ENCODE measurements at regions not wholly inside any gene's neighbourhood (a gene's known extent, or its start where the extent isn't known, plus 50 kb on each side); places are given as distances from the start of the nearest gene placed in this dataset.

DNA sequence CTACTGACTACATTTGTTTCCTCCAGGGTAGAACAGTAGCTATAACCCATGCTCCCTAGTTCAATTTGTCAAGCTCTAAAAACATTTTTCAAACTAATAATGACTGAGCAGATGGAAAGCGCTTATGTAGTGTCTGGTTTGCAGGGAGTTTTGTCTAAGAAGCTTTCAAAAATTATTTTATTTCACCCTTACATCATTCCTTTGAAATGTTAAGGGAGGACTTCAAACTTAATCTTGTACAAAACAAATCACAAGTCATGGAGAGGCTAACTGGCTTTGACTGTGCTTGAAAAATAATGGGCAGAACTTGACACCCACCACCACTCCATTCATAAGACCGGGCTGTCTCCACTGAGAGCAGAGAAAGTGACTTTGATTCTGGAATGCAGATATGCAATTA, 153.4 kb upstream of the QRFPR start (continued):
- TF ChIP-seq, protein P1, sequence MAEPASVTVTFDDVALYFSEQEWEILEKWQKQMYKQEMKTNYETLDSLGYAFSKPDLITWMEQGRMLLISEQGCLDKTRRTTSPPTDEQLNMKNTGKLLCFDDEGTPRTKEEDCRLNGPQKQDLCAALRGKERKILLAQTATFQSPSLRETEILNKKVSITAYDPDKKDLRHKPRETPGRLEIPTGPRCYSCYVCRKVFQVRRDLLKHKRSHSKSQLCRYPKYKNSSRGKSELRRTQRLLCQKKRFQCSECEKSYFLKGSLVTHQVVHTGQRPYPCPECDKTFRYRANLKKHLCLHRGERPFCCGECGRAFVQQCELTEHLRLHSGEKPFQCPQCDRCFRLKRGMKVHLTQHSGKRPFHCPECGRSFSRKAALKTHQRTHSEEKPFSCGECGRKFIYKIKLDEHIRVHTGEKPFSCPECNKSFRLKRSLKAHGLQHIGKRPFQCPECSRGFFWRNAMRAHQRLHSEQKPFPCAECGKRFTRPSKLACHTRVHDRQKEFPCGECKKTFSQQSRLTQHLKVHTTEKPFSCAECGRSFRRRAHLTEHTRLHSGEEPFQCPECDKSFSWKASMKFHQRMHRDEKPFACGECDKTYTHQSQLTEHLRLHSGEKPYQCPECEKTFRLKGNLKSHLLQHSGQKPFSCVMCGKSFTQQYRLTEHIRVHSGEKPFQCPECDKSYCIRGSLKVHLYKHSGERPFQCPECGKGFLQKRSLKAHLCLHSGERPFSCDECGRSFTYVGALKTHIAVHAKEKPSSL (CRISPR knock-in tag; conservative IDR thresholded peaks at IDR 0.05), result no peak
- TF ChIP-seq, protein P2, sequence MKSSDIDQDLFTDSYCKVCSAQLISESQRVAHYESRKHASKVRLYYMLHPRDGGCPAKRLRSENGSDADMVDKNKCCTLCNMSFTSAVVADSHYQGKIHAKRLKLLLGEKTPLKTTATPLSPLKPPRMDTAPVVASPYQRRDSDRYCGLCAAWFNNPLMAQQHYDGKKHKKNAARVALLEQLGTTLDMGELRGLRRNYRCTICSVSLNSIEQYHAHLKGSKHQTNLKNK (CRISPR knock-in tag; IDR thresholded peaks at IDR 0.05), result no peak
- no peak for TF ChIP-seq RELA (CRISPR knock-in tag; IDR thresholded peaks at IDR 0.05; ENCODE audit: borderline replicate concordance)

DNA sequence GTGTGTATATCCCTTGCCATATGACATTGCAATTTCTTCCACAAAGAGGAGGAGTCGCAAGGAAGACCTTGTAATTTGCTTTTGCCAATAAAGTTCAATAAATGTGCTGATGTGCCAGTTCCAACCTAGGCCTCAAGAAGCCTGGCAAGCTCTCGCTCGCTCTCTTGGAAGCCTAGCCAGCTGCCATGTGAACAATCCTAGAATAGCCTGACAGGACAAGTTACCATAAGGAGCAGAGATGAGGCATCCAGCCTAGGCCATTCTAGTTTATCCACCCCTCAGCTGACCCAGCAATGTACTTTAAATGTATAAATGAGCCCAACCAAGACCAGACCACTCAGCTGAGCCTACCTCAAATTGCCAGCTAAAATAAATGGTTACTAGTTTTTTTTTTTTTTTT, 145.7 kb upstream of the QRFPR start:
- H3K27me3 Mint-ChIP-seq (ENCODE audit: low read depth), result no peaks in the 10 kb centered on the region
- POLR2A ChIA-PET, result interaction anchor here (1.0 kb wide), 1 partner anchor 10 kb away, joined by 3 read pairs; no protein-coding TSS in a partner anchor
- DNase-seq (ENCODE audit: low spot score) (no peak), ATAC-seq (no peak)
- H3K9me3 Mint-ChIP-seq, result peaks cover 4% of the 10 kb centered on the region; the same call in 1 of the 2 replicates
- H3K36me3 Mint-ChIP-seq, result no peaks in the 10 kb centered on the region
- no peak overlapping the region for H3K27ac Mint-ChIP-seq
- peaks cover 8% of the 10 kb centered on the region; the same call in 1 of the 2 replicates for H3K4me1 Mint-ChIP-seq
- H3K4me3 Mint-ChIP-seq, result no peak overlapping the region
- CTCF ChIA-PET, result interaction anchor here (0.6 kb wide), 1 partner anchor 12 kb away, joined by 3 read pairs; no protein-coding TSS in a partner anchor
- TF ChIP-seq NFE2L1 (CRISPR knock-in tag; IDR thresholded peaks at IDR 0.05), result no peak
- TF ChIP-seq CBFB (CRISPR knock-in tag; IDR thresholded peaks at IDR 0.05; ENCODE audit: low read depth), result no peak
- TF ChIP-seq, protein P3, sequence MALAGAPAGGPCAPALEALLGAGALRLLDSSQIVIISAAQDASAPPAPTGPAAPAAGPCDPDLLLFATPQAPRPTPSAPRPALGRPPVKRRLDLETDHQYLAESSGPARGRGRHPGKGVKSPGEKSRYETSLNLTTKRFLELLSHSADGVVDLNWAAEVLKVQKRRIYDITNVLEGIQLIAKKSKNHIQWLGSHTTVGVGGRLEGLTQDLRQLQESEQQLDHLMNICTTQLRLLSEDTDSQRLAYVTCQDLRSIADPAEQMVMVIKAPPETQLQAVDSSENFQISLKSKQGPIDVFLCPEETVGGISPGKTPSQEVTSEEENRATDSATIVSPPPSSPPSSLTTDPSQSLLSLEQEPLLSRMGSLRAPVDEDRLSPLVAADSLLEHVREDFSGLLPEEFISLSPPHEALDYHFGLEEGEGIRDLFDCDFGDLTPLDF (CRISPR knock-in tag; IDR thresholded peaks at IDR 0.05), result no peak
- TF ChIP-seq NFYB (CRISPR knock-in tag; conservative IDR thresholded peaks at IDR 0.05; ENCODE audit: low read depth), result no peak
- TF ChIP-seq, protein P4, sequence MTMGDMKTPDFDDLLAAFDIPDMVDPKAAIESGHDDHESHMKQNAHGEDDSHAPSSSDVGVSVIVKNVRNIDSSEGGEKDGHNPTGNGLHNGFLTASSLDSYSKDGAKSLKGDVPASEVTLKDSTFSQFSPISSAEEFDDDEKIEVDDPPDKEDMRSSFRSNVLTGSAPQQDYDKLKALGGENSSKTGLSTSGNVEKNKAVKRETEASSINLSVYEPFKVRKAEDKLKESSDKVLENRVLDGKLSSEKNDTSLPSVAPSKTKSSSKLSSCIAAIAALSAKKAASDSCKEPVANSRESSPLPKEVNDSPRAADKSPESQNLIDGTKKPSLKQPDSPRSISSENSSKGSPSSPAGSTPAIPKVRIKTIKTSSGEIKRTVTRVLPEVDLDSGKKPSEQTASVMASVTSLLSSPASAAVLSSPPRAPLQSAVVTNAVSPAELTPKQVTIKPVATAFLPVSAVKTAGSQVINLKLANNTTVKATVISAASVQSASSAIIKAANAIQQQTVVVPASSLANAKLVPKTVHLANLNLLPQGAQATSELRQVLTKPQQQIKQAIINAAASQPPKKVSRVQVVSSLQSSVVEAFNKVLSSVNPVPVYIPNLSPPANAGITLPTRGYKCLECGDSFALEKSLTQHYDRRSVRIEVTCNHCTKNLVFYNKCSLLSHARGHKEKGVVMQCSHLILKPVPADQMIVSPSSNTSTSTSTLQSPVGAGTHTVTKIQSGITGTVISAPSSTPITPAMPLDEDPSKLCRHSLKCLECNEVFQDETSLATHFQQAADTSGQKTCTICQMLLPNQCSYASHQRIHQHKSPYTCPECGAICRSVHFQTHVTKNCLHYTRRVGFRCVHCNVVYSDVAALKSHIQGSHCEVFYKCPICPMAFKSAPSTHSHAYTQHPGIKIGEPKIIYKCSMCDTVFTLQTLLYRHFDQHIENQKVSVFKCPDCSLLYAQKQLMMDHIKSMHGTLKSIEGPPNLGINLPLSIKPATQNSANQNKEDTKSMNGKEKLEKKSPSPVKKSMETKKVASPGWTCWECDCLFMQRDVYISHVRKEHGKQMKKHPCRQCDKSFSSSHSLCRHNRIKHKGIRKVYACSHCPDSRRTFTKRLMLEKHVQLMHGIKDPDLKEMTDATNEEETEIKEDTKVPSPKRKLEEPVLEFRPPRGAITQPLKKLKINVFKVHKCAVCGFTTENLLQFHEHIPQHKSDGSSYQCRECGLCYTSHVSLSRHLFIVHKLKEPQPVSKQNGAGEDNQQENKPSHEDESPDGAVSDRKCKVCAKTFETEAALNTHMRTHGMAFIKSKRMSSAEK (CRISPR knock-in tag; IDR thresholded peaks at IDR 0.05; ENCODE audit: borderline replicate concordance), result no peak
- TF ChIP-seq TP53 (CRISPR knock-in tag; IDR thresholded peaks at IDR 0.05), result no peak
- TF ChIP-seq ZNF121 (CRISPR knock-in tag; IDR thresholded peaks at IDR 0.05), result no peak
- TF ChIP-seq, protein P5, sequence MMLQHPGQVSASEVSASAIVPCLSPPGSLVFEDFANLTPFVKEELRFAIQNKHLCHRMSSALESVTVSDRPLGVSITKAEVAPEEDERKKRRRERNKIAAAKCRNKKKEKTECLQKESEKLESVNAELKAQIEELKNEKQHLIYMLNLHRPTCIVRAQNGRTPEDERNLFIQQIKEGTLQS (CRISPR knock-in tag; conservative IDR thresholded peaks at IDR 0.05), result no peak
- TF ChIP-seq JUN (CRISPR knock-in tag; IDR thresholded peaks at IDR 0.05), result no peak
- TF ChIP-seq, protein P6, sequence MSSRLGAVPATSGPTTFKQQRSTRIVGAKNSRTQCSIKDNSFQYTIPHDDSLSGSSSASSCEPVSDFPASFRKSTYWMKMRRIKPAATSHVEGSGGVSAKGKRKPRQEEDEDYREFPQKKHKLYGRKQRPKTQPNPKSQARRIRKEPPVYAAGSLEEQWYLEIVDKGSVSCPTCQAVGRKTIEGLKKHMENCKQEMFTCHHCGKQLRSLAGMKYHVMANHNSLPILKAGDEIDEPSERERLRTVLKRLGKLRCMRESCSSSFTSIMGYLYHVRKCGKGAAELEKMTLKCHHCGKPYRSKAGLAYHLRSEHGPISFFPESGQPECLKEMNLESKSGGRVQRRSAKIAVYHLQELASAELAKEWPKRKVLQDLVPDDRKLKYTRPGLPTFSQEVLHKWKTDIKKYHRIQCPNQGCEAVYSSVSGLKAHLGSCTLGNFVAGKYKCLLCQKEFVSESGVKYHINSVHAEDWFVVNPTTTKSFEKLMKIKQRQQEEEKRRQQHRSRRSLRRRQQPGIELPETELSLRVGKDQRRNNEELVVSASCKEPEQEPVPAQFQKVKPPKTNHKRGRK (CRISPR knock-in tag; IDR thresholded peaks at IDR 0.05; ENCODE audit: borderline replicate concordance), result no peak
- TF ChIP-seq SOX15 (CRISPR knock-in tag; IDR thresholded peaks at IDR 0.05), result no peak
- TF ChIP-seq, protein P7, sequence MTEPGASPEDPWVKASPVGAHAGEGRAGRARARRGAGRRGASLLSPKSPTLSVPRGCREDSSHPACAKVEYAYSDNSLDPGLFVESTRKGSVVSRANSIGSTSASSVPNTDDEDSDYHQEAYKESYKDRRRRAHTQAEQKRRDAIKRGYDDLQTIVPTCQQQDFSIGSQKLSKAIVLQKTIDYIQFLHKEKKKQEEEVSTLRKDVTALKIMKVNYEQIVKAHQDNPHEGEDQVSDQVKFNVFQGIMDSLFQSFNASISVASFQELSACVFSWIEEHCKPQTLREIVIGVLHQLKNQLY (CRISPR knock-in tag; IDR thresholded peaks at IDR 0.05), result no peak
- TF ChIP-seq, protein P8, sequence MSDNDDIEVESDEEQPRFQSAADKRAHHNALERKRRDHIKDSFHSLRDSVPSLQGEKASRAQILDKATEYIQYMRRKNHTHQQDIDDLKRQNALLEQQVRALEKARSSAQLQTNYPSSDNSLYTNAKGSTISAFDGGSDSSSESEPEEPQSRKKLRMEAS (CRISPR knock-in tag; IDR thresholded peaks at IDR 0.05), result no peak
- no peak for TF ChIP-seq GTF2I (CRISPR knock-in tag; conservative IDR thresholded peaks at IDR 0.05)
- no peak for TF ChIP-seq ZNF671 (CRISPR knock-in tag; IDR thresholded peaks at IDR 0.05)

Data from WTC11 (cell line).